Natural killer cell treated with Interleukin-12 subunit alpha and Interleukin-12 subunit beta and Interleukin-15 and Interleukin-18, amount 100 ng/mL, for 72 hours (primary cell): ENCODE measurements at regions not wholly inside any gene's neighbourhood (a gene's known extent, or its start where the extent isn't known, plus 50 kb on each side); places are given as distances from the start of the nearest gene placed in this dataset.
A peak's percentile ranks its signal among the peaks of the same experiment; 100 is the strongest.

Experiments used
- ATAC-seq, 2 donors: fragments of 150-1000 bp; cut with Tn5 transposase in 1 of 2; sonication (Bioruptor Pico), chemical (Tn5 transposase) in 1 of 2; 2 replicates each; pipeline ENCODE4 v1.10.0; 2021
- DNase-seq: peaks from one replicate; pipeline ENCODE4 v3.0.0; 2022; ENCODE audit warnings: low spot score
- H3K27ac Mint-ChIP-seq, 2 donors: 1 replicate in 1 of 2; 2 replicates in 1 of 2; pipeline ENCODE4 v1.8.0; 2022; ENCODE audit warnings: mixed read lengths in 2 of 2, mild to moderate bottlenecking in 1 of 2, moderate library complexity in 1 of 2
- H3K27me3 Mint-ChIP-seq, 2 donors: 1 replicate in 1 of 2; 2 replicates in 1 of 2; pipeline ENCODE4 v1.8.0; 2022; ENCODE audit warnings: mixed read lengths in 2 of 2
- H3K36me3 Mint-ChIP-seq: one replicate; pipeline ENCODE4 v1.8.0; 2022; ENCODE audit warnings: mixed read lengths
- H3K4me1 Mint-ChIP-seq, 2 donors: 1 replicate in 1 of 2; 2 replicates in 1 of 2; pipeline ENCODE4 v1.8.0; 2022; ENCODE audit warnings: low read depth in 2 of 2, mixed read lengths in 2 of 2, mild to moderate bottlenecking in 1 of 2
- H3K4me3 Mint-ChIP-seq: one replicate; pipeline ENCODE4 v1.8.0; 2022; ENCODE audit warnings: mixed read lengths
- H3K9me3 Mint-ChIP-seq: 2 replicates; pipeline ENCODE4 v1.8.0; 2022; ENCODE audit warnings: mixed read lengths

GRCh38 chr10:8247191-8247590, 192.7 kb downstream of the GATA3 start:
- peaks cover 18 to 20% of the 10 kb centered on the region in 2 donors for H3K4me1 Mint-ChIP-seq
- ATAC-seq, result no peak

DNA sequence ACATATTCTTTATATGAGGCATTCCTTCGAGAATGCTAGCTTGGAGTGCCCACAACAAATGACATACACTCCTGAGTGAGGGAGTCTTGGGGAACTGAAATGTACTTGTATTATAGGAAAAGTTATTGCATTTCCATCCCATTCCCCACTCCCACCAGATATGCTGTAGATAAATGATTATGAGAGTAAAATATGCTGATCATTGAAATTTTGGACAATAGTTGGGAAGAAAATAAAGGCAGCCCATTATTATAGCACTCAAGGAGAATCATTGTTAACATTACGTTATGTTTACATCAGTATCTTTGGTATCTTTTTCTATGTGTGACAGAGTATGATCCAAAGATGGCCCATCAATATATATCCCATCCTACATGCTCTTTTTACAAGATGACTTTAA, 194.4 kb downstream of the GATA3 start:
- H3K4me1 Mint-ChIP-seq, result peaks cover 14 to 15% of the 10 kb centered on the region in 2 donors
- DNase-seq (no peak), ATAC-seq (no peak)
- H3K4me3 Mint-ChIP-seq, result no peak overlapping the region
- H3K27me3 Mint-ChIP-seq, result no peaks in the 10 kb centered on the region
- peaks cover 5% of the 10 kb centered on the region for H3K36me3 Mint-ChIP-seq
- H3K27ac Mint-ChIP-seq, result no peak overlapping the region
- H3K9me3 Mint-ChIP-seq, result peaks cover 3% of the 10 kb centered on the region

More at GRCh38 chr10:8247191-8247590, 192.7 kb downstream of the GATA3 start:
- no peak for DNase-seq
- Mint-ChIP-seq H3K4me3 (no peak overlapping the region), H3K36me3 (peaks cover 5% of the 10 kb centered on the region), H3K27ac (peak overlapping the region in 1 of 2 donors; percentile 42), H3K9me3 (peaks cover 3% of the 10 kb centered on the region), H3K27me3 (no peaks in the 10 kb centered on the region)

DNA sequence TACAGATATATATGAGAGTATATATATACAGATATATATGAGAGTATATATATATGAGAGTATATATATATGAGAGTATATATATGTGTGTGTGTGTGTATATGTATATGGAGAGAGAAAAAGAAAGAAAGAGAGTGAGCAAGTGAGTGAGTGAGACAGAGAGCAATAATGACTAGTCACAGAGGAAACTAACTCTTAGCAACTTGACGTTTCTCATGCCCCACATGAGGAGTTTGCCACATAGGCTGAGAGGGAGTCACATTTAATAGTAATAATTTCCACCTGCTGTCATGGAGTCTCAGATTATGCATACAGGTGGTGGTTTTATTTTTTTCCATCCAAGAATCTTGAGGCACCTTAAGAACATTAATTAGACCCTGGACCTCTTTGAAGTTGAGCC, 199.9 kb downstream of the GATA3 start:
- H3K27ac Mint-ChIP-seq, result no peak overlapping the region

DNA sequence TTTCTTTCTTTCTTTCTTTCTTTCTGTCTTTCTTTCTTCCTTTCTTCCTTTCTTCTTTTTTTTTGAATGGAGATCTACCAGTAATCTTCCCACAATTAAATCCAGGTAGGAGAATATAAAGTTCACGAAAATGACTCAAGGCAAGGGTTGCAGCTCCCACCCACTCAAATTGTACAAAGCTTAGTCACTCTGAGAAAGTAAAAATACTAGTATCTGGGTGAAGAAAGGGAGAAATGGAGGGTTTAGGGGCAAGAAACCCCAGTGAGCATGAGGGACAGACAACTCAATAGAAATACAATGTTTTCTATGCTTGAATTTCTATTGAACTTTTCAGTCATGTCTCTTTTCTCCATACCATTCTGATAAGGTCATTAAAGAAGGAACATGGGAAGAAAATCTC, 200.8 kb downstream of the GATA3 start:
- DNase-seq (no peak), ATAC-seq (no peak)
- Mint-ChIP-seq H3K9me3 (no peaks in the 10 kb centered on the region), H3K4me3 (no peak overlapping the region), H3K27me3 (peaks cover 0 to 13% of the 10 kb centered on the region in 2 donors), H3K36me3 (no peaks in the 10 kb centered on the region), H3K4me1 (peaks cover 0 to 5% of the 10 kb centered on the region in 2 donors), H3K27ac (no peak overlapping the region)

More for the DNA sequence above, 199.9 kb downstream of the GATA3 start:
- no peaks in the 10 kb centered on the region for H3K9me3 Mint-ChIP-seq
- no peak overlapping the region for H3K4me3 Mint-ChIP-seq
- peaks cover 0 to 5% of the 10 kb centered on the region in 2 donors for H3K4me1 Mint-ChIP-seq
- peak in 1 of 2 donors; percentile 62 for ATAC-seq
- no peak for DNase-seq
- H3K27me3 Mint-ChIP-seq, result peaks cover 0 to 13% of the 10 kb centered on the region in 2 donors
- peaks cover 5% of the 10 kb centered on the region for H3K36me3 Mint-ChIP-seq

DNA sequence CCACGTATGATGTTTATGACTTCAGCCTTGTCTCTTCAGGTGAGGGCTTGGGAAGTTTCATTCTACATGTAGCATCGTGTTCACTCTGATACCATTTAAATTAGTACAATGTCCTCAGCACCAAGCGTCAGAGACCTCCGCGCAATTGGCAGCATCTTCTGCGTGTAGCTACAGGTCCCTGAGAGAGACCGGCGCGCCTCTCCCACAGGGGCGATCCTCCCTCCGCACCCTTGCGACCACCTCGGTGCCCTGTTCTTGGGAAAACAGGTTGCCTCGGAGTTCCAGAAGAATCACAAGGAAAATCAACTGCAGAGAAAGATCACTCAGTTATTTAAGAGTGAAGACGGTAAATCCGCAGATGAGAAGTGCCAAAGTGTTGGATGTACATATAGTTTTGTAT, 206.2 kb downstream of the GATA3 start:
- Mint-ChIP-seq H3K27ac (no peak overlapping the region), H3K9me3 (no peaks in the 10 kb centered on the region), H3K4me1 (peaks cover 0 to 4% of the 10 kb centered on the region in 2 donors), H3K27me3 (peaks cover 8 to 12% of the 10 kb centered on the region in 2 donors), H3K36me3 (no peaks in the 10 kb centered on the region), H3K4me3 (no peak overlapping the region)
- no peak for DNase-seq
- ATAC-seq, result no peak

DNA sequence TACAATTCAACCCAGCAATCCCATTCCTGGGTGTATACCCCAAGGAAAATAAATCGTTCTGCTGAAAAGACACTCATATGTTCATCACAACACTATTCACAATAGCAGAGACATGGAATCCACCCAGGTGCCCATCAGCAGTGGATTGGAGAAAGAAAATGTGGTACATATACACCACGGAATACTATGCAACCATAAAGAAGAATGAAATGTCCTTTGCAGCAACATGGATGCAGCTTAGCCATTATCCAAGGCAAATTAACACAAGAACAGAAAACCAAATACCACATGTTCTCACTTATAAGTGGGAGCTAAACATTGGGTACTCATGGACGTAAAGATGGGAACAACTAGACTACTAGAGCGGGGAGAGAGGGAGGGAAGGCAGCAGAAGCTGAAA, 207.8 kb downstream of the GATA3 start:
- no peak for ATAC-seq

GRCh38 chr10:8269976-8270375, 215.5 kb downstream of the GATA3 start:
- no peaks in the 10 kb centered on the region for H3K27me3 Mint-ChIP-seq
- no peak overlapping the region for H3K4me3 Mint-ChIP-seq
- H3K36me3 Mint-ChIP-seq, result no peaks in the 10 kb centered on the region
- peaks cover 4% of the 10 kb centered on the region for H3K9me3 Mint-ChIP-seq
- no peak overlapping the region for H3K27ac Mint-ChIP-seq
- no peak for ATAC-seq
- no peaks in the 10 kb centered on the region for H3K4me1 Mint-ChIP-seq
- DNase-seq, result no peak

More for the DNA sequence above, 207.8 kb downstream of the GATA3 start:
- Mint-ChIP-seq H3K36me3 (no peaks in the 10 kb centered on the region), H3K27ac (no peak overlapping the region), H3K4me3 (no peak overlapping the region), H3K4me1 (peaks cover 0 to 4% of the 10 kb centered on the region in 2 donors), H3K9me3 (no peaks in the 10 kb centered on the region), H3K27me3 (peaks cover 7 to 8% of the 10 kb centered on the region in 2 donors)
- DNase-seq, result no peak

GRCh38 chr10:8272794-8273425, 218.4 kb downstream of the GATA3 start:
- Mint-ChIP-seq H3K27ac (no peak overlapping the region), H3K4me3 (no peak overlapping the region), H3K27me3 (peaks cover 0 to 2% of the 10 kb centered on the region in 2 donors), H3K4me1 (no peaks in the 10 kb centered on the region), H3K9me3 (peaks cover 4% of the 10 kb centered on the region), H3K36me3 (no peaks in the 10 kb centered on the region)
- ATAC-seq (no peak), DNase-seq (no peak)

DNA sequence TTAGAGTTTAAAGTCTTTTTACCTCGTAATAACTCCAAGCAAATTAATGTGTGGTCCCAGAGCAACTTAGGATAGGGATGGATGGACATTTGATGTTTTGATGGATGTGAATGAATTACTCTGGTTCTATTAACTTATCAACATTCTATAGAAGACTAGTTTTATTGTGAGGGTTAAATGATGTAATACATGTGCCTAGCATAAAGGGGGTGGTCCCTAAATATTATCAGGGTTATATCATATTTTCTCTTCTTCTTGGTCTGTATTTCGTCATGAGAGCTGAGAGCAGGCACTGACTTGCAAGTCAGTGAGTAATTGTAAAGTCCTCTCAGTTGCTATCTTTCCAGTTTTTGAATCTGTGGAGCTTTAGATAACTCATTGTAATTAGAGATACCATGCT, 219.3 kb downstream of the GATA3 start:
- no peak overlapping the region for H3K27ac Mint-ChIP-seq
- DNase-seq, result no peak
- H3K4me1 Mint-ChIP-seq, result no peaks in the 10 kb centered on the region
- H3K27me3 Mint-ChIP-seq, result peaks cover 0 to 2% of the 10 kb centered on the region in 2 donors
- peaks cover 4% of the 10 kb centered on the region for H3K9me3 Mint-ChIP-seq
- H3K4me3 Mint-ChIP-seq, result no peak overlapping the region
- no peak for ATAC-seq
- H3K36me3 Mint-ChIP-seq, result no peaks in the 10 kb centered on the region

DNA sequence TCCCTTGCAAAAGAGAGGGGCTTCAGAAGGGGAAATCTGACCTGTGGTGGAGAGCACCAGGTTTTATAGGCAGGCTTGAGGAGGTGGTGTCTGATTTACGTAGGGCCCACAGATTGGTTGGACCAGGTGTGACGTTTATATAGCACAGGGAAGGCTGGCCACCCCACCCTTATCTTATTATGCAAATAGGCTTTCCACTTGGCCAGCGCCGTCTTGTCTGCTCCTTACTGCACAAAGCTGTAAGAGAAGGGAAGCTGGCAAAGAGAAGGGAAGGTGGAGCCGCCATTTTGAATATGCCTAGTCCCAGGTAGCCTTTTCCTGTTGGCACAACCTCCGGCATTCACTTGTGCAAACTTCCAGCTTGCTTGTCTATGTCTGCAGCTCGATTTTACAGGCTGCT, 221.4 kb downstream of the GATA3 start:
- Mint-ChIP-seq H3K9me3 (peaks cover 4% of the 10 kb centered on the region), H3K27ac (no peak overlapping the region), H3K4me1 (no peaks in the 10 kb centered on the region), H3K4me3 (no peak overlapping the region), H3K27me3 (peaks cover 0 to 2% of the 10 kb centered on the region in 2 donors), H3K36me3 (no peaks in the 10 kb centered on the region)
- ATAC-seq (no peak), DNase-seq (no peak)

- Mint-ChIP-seq H3K27ac (no peak overlapping the region), H3K36me3 (no peaks in the 10 kb centered on the region), H3K4me1 (peaks cover 4 to 11% of the 10 kb centered on the region in 2 donors), H3K4me3 (no peak overlapping the region), H3K9me3 (peaks cover 4% of the 10 kb centered on the region), H3K27me3 (peaks cover 4 to 9% of the 10 kb centered on the region in 2 donors)
- ATAC-seq, result peak in 1 of 2 donors; percentile 43
- DNase-seq, result no peak
These were observed 223.6 kb downstream of the GATA3 start for GRCh38 chr10:8278099-8278498.

DNA sequence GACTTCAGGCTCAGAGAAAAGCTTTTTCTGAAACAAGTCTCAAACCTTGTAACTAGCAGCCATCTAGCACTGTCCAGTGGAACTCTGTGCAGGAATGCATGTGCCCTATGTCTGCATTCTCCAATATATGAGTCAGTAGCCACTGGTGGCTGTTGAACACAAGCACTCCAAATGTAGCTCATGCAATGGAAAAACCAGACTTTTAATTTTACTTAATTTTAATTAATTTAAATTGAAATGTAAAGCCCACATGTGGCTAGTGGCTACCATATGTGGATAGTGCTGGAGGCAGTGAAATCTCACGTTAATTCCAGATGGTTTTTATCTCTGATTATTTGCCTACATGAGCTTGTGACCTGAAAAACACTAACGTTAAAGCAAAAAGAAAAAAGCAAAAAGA, 225.1 kb downstream of the GATA3 start:
- Mint-ChIP-seq H3K9me3 (peaks cover 4% of the 10 kb centered on the region), H3K4me1 (peaks cover 4 to 11% of the 10 kb centered on the region in 2 donors), H3K27ac (no peak overlapping the region), H3K36me3 (no peaks in the 10 kb centered on the region), H3K27me3 (peaks cover 9 to 11% of the 10 kb centered on the region in 2 donors), H3K4me3 (no peak overlapping the region)
- no peak for DNase-seq
- no peak for ATAC-seq

DNA sequence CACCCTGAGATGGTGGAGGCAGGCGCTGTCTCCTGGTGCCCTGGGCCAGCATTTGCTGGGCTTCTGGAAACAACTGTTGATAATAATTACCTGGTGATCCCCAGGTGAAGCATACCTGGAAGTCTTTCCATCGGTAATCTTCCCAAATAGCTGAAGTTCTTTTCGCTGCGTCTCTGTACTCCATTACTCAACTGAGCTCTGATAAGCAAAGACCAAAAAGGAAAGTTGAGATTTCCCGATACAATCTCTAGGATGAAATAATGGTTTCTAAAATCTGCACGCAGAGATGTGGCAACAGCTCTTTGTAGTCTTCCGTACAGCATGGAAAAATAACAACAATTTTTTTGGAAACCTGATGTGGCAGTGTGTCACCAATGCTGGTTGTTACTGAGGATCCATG, 226.5 kb downstream of the GATA3 start:
- Mint-ChIP-seq H3K9me3 (no peaks in the 10 kb centered on the region), H3K36me3 (no peaks in the 10 kb centered on the region), H3K4me3 (no peak overlapping the region), H3K27me3 (peaks cover 9% of the 10 kb centered on the region in 2 donors), H3K4me1 (peaks cover 4 to 11% of the 10 kb centered on the region in 2 donors), H3K27ac (no peak overlapping the region)
- no peak for ATAC-seq
- DNase-seq, result no peak

- DNase-seq (no peak), ATAC-seq (no peak)
- Mint-ChIP-seq H3K9me3 (no peaks in the 10 kb centered on the region), H3K27ac (no peak overlapping the region), H3K4me1 (peaks cover 4 to 11% of the 10 kb centered on the region in 2 donors), H3K36me3 (no peaks in the 10 kb centered on the region), H3K4me3 (no peak overlapping the region), H3K27me3 (peaks cover 9% of the 10 kb centered on the region in 2 donors)
These were observed 227.9 kb downstream of the GATA3 start for GRCh38 chr10:8282340-8282739.
